ENCODE measurements at regions not wholly inside any gene's neighbourhood (a gene's known extent, or its start where the extent isn't known, plus 50 kb on each side); places are given as distances from the start of the nearest gene placed in this dataset.

GRCh38 chr1:243964915-243965314, 86.2 kb upstream of the ZBTB18 start:
- TF ChIP-seq CTCF (IDR thresholded peaks at IDR 0.05) (no peak), POLR2A (IDR thresholded peaks at IDR 0.05) (no peak)
